Mesendoderm (in vitro differentiated cells): ENCODE measurements at regions not wholly inside any gene's neighbourhood (a gene's known extent, or its start where the extent isn't known, plus 50 kb on each side); places are given as distances from the start of the nearest gene placed in this dataset.
A peak's percentile ranks its signal among the peaks of the same experiment; 100 is the strongest.

ENCODE experiments used
- DNase-seq: peaks from one replicate; pipeline ENCODE4 v3.0.0; 2013
- H2AK5ac ChIP-seq: 2 replicates; pipeline ENCODE4 v1.6.1; 2013; ENCODE audit warnings: low read length, inconsistent platforms
- H2BK120ac ChIP-seq: 2 replicates; pipeline ENCODE4 v1.6.1; 2013; ENCODE audit warnings: low read depth, mild to moderate bottlenecking, low read length, moderate library complexity, mixed read lengths
- H2BK15ac ChIP-seq: replicated peaks from 2 replicates; pipeline ENCODE4 v1.6.1; 2013; ENCODE audit warnings: low read depth, mild to moderate bottlenecking, moderate library complexity
- H2BK5ac ChIP-seq: 2 replicates; pipeline ENCODE4 v1.6.1; 2013; ENCODE audit warnings: low read length, inconsistent platforms
- H3K18ac ChIP-seq: 2 replicates; pipeline ENCODE4 v1.6.1; 2013; ENCODE audit warnings: mild to moderate bottlenecking, low read length, mixed read lengths
- H3K23ac ChIP-seq: one replicate; pipeline ENCODE4 v1.6.1; 2013; ENCODE audit warnings: low read length
- H3K27ac ChIP-seq: 2 replicates; pipeline ENCODE4 v1.5.1; 2013; ENCODE audit warnings: low read depth, mild to moderate bottlenecking, inconsistent platforms, low read length, moderate library complexity
- H3K27me3 ChIP-seq: 2 replicates; pipeline ENCODE4 v1.6.1; 2013; ENCODE audit warnings: low read length, control low read depth, mild to moderate bottlenecking, inconsistent platforms; ENCODE audit not compliant: insufficient read depth, poor library complexity
- H3K36me3 ChIP-seq: 2 replicates; pipeline ENCODE4 v1.6.1; 2013; ENCODE audit warnings: low read length, inconsistent platforms; ENCODE audit not compliant: control insufficient read depth, insufficient read depth
- H3K4ac ChIP-seq: one replicate; pipeline ENCODE4 v1.6.1; 2013; ENCODE audit warnings: low read depth, mild to moderate bottlenecking, low read length, moderate library complexity
- H3K4me1 ChIP-seq: 2 replicates; pipeline ENCODE4 v1.6.1; 2013; ENCODE audit warnings: low read depth, low read length, inconsistent platforms; ENCODE audit not compliant: control insufficient read depth
- H3K4me2 ChIP-seq: 2 replicates; pipeline ENCODE4 v1.6.1; 2013; ENCODE audit warnings: low read length
- H3K4me3 ChIP-seq: 2 replicates; pipeline ENCODE4 v1.5.1; 2013; ENCODE audit warnings: mild to moderate bottlenecking, low read length
- H3K56ac ChIP-seq: one replicate; pipeline ENCODE4 v1.6.1; 2013; ENCODE audit warnings: low read length
- H3K79me1 ChIP-seq: 2 replicates; pipeline ENCODE4 v1.6.1; 2013; ENCODE audit warnings: low read length, inconsistent platforms
- H3K79me2 ChIP-seq: 2 replicates; pipeline ENCODE4 v1.6.1; 2013; ENCODE audit warnings: mild to moderate bottlenecking, low read length; ENCODE audit not compliant: control insufficient read depth, insufficient read depth
- H3K9ac ChIP-seq: 2 replicates; pipeline ENCODE4 v1.6.1; 2013; ENCODE audit warnings: low read length, inconsistent platforms
- H4K5ac ChIP-seq: one replicate; pipeline ENCODE4 v1.6.1; 2013; ENCODE audit warnings: low read length
- H4K8ac ChIP-seq: one replicate; pipeline ENCODE4 v1.6.1; 2013; ENCODE audit warnings: low read depth, mild to moderate bottlenecking, control low read depth, low read length, moderate library complexity
- WGBS: extraction: QIAGEN DNeasy Blood & Tissue Kit; methylation state at CpG from one replicate; pipeline ENCODE4 v1.1.7; 2013; ENCODE audit warnings: low lambda C conversion rate, missing lambda C conversion rate; ENCODE audit not compliant: insufficient coverage; ENCODE audit errors: extremely low coverage; 5-methylcytosine and 5-hydroxymethylcytosine counted together

GRCh38 chr6:133623065-133623464 lies 265.8 kb upstream of the TCF21 start:
- Histone ChIP-seq H3K23ac (no peak overlapping the region), H3K4me1 (no peaks in the 10 kb centered on the region), H3K4me2 (no peak overlapping the region), H4K8ac (no peak overlapping the region), H2BK15ac (no peak overlapping the region), H3K27ac (no peak overlapping the region), H3K9ac (no peak overlapping the region), H2AK5ac (no peak overlapping the region), H2BK120ac (no peak overlapping the region), H2BK5ac (no peak overlapping the region), H3K36me3 (no peaks in the 10 kb centered on the region), H3K4ac (no peak overlapping the region), H3K27me3 (no peaks in the 10 kb centered on the region), H3K56ac (no peak overlapping the region), H4K5ac (no peak overlapping the region), H3K79me2 (no peaks in the 10 kb centered on the region), H3K4me3 (no peak overlapping the region), H3K18ac (no peak overlapping the region), H3K79me1 (no peaks in the 10 kb centered on the region)
- no peak for DNase-seq
- no CpG with 5 or more reads among the region's 1 CpG for whole genome bisulfite sequencing

DNA sequence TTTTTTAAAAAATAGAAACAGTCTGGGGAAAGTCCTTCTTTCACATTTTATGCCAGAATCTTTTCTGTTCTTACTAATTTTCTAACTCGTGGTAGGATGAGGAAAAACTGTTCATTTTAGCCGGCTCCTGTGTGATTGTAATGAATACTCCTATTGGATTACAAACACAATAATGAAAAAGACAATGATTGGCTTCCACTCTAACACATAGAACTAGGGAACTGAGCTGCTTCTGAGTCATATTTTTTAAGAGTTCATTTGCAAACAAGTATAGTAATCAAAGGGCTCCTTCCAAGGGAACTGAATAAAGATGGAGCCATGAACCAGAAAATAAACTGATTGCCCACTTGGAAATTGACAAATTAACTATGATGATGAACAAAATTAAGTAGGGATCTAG lies 265.3 kb upstream of the TCF21 start:
- Histone ChIP-seq H3K56ac (no peak overlapping the region), H3K23ac (no peak overlapping the region), H2BK5ac (no peak overlapping the region), H3K4ac (no peak overlapping the region), H3K4me1 (no peaks in the 10 kb centered on the region), H3K27me3 (no peaks in the 10 kb centered on the region), H2BK120ac (no peak overlapping the region), H2AK5ac (no peak overlapping the region), H4K5ac (no peak overlapping the region), H3K79me1 (no peaks in the 10 kb centered on the region), H3K36me3 (no peaks in the 10 kb centered on the region), H3K79me2 (no peaks in the 10 kb centered on the region), H3K4me3 (no peak overlapping the region), H3K18ac (no peak overlapping the region), H3K27ac (no peak overlapping the region), H3K9ac (no peak overlapping the region), H3K4me2 (no peak overlapping the region), H4K8ac (no peak overlapping the region), H2BK15ac (no peak overlapping the region)
- WGBS = no CpG with 5 or more reads among the region's 2 CpGs
- DNase-seq = no peak

DNA sequence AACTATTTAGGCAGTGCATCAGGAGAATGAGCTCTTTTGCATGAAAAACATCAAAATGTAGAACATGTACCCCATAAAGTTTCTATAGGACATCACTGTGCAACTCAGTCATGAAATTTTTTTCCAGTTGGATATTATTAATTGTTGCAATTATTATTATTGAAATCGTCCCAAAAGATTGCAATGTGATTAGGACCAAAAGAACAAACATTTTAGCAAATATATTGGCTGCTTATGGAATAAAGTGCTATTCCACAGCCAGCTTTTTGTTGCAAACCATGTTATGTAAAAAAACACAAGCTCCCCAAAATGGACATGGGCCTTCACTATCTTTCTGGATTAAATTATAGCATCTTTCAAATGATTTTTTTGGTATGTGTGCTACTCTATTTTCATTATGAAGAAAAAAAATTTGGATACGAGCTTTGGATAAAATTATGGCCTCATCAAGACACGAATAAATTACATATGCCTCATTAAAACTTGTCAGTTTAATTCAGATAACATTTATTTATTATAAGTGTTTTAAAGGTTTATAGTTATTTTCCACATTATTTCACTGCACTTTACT lies 262.7 kb upstream of the TCF21 start:
- H3K56ac ChIP-seq = no peak overlapping the region
- no peak overlapping the region for H3K4me3 ChIP-seq
- no peak overlapping the region for H3K9ac ChIP-seq
- no peaks in the 10 kb centered on the region for H3K79me1 ChIP-seq
- H3K4me1 ChIP-seq = no peaks in the 10 kb centered on the region
- H2BK15ac ChIP-seq = no peak overlapping the region
- H3K23ac ChIP-seq = no peak overlapping the region
- H2BK5ac ChIP-seq = no peak overlapping the region
- no peak overlapping the region for H4K5ac ChIP-seq
- no CpG with 5 or more reads among the region's 3 CpGs for WGBS
- H3K27me3 ChIP-seq = no peaks in the 10 kb centered on the region
- no peaks in the 10 kb centered on the region for H3K79me2 ChIP-seq
- DNase-seq = no peak
- no peak overlapping the region for H3K27ac ChIP-seq
- no peak overlapping the region for H3K4me2 ChIP-seq
- no peaks in the 10 kb centered on the region for H3K36me3 ChIP-seq
- no peak overlapping the region for H3K18ac ChIP-seq
- H4K8ac ChIP-seq = no peak overlapping the region
- H2BK120ac ChIP-seq = no peak overlapping the region
- no peak overlapping the region for H3K4ac ChIP-seq
- H2AK5ac ChIP-seq = no peak overlapping the region

DNA sequence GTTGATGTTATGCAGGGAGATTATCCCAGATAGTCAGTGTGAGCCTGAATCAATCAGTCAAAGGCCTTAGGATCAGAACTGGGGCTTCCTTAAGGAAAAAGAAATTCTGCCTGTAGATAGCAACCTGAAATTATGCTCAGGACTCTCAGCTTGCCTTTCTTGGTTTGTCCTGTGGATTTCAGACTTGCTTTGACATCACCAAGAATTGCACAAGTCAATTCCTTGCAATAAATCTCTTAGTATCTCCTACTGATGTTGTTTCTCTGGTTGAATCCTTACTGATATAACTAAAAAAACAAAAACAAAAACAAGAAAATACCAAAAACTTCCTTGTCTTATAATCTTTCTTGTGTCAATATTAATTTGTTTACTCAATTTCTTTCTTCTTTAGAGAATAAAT lies 258.9 kb upstream of the TCF21 start:
- DNase-seq = no peak
- Histone ChIP-seq H3K27ac (no peak overlapping the region), H3K36me3 (no peaks in the 10 kb centered on the region), H3K4me2 (no peak overlapping the region), H3K23ac (no peak overlapping the region), H4K8ac (no peak overlapping the region), H3K18ac (no peak overlapping the region), H3K56ac (no peak overlapping the region), H3K79me1 (no peaks in the 10 kb centered on the region), H3K4me1 (no peaks in the 10 kb centered on the region), H2BK120ac (no peak overlapping the region), H3K9ac (no peak overlapping the region), H2BK15ac (no peak overlapping the region), H2BK5ac (no peak overlapping the region), H3K79me2 (no peaks in the 10 kb centered on the region), H4K5ac (no peak overlapping the region), H3K4ac (no peak overlapping the region), H2AK5ac (no peak overlapping the region), H3K4me3 (no peak overlapping the region), H3K27me3 (no peaks in the 10 kb centered on the region)

DNA sequence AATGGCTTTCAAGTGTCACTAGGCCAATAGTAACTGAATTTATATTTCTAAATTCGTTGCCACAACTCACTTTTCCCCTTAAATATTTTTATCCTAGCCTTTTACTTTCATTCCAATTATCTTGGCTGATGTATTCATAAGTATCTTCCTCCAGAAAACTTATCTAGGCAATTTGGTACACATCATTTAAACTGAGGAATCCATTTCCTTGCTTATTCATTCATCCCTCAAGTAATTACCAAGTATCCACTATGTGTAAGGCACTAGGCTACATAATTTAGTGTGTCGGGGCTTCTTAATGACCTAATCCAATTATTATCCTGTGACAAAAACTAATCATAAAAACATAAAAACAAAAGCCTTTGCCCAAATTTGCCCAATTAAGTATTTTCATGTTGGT lies 258.3 kb upstream of the TCF21 start:
- Histone ChIP-seq H4K8ac (no peak overlapping the region), H3K4me1 (no peaks in the 10 kb centered on the region), H3K27ac (no peak overlapping the region), H3K4me3 (no peak overlapping the region), H3K4me2 (no peak overlapping the region), H3K36me3 (no peaks in the 10 kb centered on the region), H2AK5ac (no peak overlapping the region), H3K18ac (no peak overlapping the region), H3K23ac (no peak overlapping the region), H3K56ac (no peak overlapping the region), H3K4ac (no peak overlapping the region), H4K5ac (no peak overlapping the region), H2BK15ac (no peak overlapping the region), H2BK120ac (no peak overlapping the region), H3K27me3 (no peaks in the 10 kb centered on the region), H2BK5ac (no peak overlapping the region), H3K79me1 (no peaks in the 10 kb centered on the region), H3K79me2 (no peaks in the 10 kb centered on the region), H3K9ac (no peak overlapping the region)
- no CpG with 5 or more reads among the region's 2 CpGs for WGBS
- DNase-seq = no peak

- no peak overlapping the region for H3K18ac ChIP-seq
Measured at GRCh38 chr6:133631421-133631820, 257.5 kb upstream of the TCF21 start.

More at GRCh38 chr6:133631421-133631820, 257.5 kb upstream of the TCF21 start:
- Histone ChIP-seq H2BK120ac (no peak overlapping the region), H3K4me2 (no peak overlapping the region), H4K8ac (no peak overlapping the region), H3K23ac (no peak overlapping the region), H3K79me2 (no peaks in the 10 kb centered on the region), H2BK5ac (no peak overlapping the region), H3K4me1 (no peaks in the 10 kb centered on the region), H3K36me3 (no peaks in the 10 kb centered on the region), H3K79me1 (no peaks in the 10 kb centered on the region), H3K9ac (no peak overlapping the region), H3K27me3 (no peaks in the 10 kb centered on the region), H3K4me3 (no peak overlapping the region), H3K27ac (no peak overlapping the region), H3K56ac (no peak overlapping the region), H4K5ac (no peak overlapping the region), H2BK15ac (no peak overlapping the region), H2AK5ac (no peak overlapping the region), H3K4ac (no peak overlapping the region)
- peak; percentile 36 for DNase-seq
- WGBS = no CpG with 5 or more reads among the region's 1 CpG
